GM18870 (cell line): ENCODE measurements at regions not wholly inside any gene's neighbourhood (a gene's known extent, or its start where the extent isn't known, plus 50 kb on each side); places are given as distances from the start of the nearest gene placed in this dataset.

Experiments
- ATAC-seq: cut with Tn5 transposase; IDR thresholded peaks from one replicate; pipeline ENCODE4 v1.9.1; 2021; ENCODE audit warnings: moderate library complexity; ENCODE audit not compliant: unreplicated experiment

GRCh38 chr9:2565676-2566340 is 55.8 kb upstream of the VLDLR start:
- ATAC-seq = no peak

- no peak for ATAC-seq
These were observed 53.7 kb upstream of the VLDLR start for GRCh38 chr9:2567922-2568321.

GRCh38 chr9:2568689-2569088 is 52.9 kb upstream of the VLDLR start:
- no peak for ATAC-seq

GRCh38 chr9:2570615-2571479 is 50.7 kb upstream of the VLDLR start:
- ATAC-seq = peak; percentile 73
